Left renal cortex interstitium (tissue), 4 donors: ENCODE measurements at regions not wholly inside any gene's neighbourhood (a gene's known extent, or its start where the extent isn't known, plus 50 kb on each side); places are given as distances from the start of the nearest gene placed in this dataset.

Source experiments
- DNase-seq, 4 donors: peaks; one replicate each; pipeline ENCODE4 v3.0.0-alpha.2; 2013; ENCODE audit warnings: low read depth in 4 of 4, low spot score in 2 of 4, missing footprints in 1 of 4

DNA sequence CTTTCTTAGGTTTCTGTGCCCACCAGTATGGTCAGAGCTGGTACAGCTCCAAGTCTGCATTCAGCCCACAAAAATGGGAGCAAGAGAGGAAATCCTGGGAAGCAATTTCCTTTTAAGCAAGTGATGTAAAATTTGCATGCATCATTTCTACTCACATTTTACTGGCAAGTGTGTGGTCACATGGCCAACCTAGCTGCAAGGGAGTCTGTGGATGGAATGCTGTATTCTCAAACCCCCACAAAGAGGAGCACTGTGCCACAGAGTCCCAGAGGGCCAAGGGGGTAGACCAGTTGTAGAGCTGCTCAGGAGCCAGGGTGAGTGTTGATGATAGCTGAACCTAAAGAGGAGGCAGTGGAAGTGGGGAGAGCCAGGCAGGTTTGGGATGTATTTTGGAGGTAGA, 154.3 kb upstream of the SPRY4 start:
- DNase-seq: no peak

GRCh38 chr5:142478113-142478512, 153.3 kb upstream of the SPRY4 start:
- DNase-seq: no peak

- no peak for DNase-seq
Observed at GRCh38 chr5:142475102-142475513, 150.3 kb upstream of the SPRY4 start.

DNA sequence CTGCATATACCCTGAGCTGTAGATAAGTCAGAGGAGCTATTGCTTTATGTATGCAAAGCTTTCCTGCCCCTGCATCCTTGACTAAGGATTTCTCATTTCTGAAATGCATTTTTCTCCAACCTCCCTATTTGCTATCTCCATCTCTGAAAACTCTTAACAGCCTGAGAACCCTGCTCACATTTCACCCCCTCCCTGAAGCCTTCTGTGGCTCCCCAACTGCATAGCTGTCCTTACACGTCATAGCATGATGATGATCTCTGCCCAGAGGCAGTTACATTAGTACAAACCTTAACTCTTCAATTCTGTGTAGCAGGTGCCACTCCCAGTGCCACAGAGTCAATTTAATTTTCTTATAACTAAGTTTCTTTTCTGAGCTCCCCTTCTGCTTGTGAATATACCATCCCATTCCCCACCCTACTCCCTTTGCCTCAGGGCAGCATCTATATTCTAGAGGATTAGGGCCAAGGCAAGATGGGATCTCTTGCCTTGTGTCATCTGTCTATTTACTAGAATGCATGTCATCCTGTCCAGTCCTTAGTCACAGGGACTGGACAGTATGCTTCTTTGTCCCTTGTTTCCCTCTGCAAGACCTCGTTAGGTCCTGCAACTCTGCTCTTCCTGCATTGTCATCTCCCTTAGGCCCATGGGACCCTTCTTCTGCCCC, 149.7 kb upstream of the SPRY4 start:
- no peak for DNase-seq

GRCh38 chr5:142473038-142473437, 148.2 kb upstream of the SPRY4 start:
- DNase-seq: no peak

DNA sequence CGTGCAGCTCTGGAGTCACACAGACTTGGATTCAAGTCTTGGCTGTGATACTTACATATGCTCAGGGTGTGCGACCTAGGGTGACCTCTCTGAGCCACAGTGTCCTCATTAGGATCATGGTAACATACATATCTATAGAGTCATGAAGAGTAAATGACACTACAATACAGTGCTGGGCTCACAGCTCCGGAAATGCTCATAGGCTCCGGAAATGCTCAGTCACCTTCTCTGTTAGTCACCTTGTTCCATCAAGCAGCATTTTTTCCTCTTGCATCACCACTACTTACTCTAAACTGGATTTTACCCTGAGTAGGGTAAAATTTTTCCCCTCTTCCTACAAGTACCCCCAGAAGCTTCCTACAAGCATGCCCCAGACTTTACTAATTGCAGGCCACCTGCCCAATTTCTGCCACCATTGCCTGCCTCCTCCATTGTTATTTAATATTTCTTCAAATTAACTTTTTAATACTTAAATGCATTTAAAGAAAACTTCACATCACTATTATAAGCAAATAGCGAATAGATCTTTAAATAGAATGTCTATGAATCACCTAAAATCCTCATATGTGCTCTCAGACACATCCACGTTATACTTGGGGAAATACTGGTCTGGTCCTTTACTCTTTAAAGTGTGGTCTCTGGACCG, 147.6 kb upstream of the SPRY4 start:
- no peak for DNase-seq

DNA sequence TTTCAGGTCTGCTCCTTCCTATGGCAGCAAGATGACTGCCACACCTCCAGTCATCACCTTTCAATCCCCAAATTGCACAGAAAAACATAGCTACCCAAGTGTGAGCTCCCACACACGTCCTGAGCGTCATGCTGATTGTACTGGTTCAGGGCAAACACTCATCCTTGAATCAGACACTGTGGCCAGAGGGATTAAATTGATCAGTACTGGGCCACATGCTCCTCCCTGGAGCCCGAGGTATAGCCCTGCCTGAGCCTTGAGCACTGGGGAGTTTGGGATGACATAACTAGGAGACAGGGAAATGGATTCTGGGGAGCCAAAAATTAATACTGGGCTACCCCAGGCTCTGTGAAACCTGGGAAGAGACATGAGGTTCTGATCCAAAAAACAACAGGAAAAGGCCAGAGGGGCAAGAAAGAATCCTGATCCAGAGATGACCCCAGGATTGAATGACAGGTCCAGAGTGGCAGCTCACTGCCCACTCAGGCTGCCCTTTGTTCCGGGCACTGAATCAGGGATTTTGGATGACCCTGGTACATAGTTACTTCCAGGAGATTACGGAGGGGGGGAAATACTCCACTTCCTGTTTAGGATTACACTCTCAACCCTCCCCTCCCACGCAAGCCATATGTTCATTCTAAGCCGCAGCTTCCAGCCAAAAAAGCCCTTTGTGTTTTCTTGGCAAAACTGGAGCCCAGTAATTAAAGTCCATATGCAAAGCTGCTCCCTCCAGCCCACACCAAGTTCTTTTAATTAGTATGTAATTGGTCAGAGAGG, 141.6 kb upstream of the SPRY4 start:
- DNase-seq: peak in 1 of 4 donors; percentile 32

- DNase-seq: no peak
Observed at GRCh38 chr5:142465476-142465875, 140.7 kb upstream of the SPRY4 start.

GRCh38 chr5:142463904-142464303, 139.1 kb upstream of the SPRY4 start:
- DNase-seq: no peak

GRCh38 chr5:142461028-142461590, 136.3 kb upstream of the SPRY4 start:
- DNase-seq: no peak

- DNase-seq: no peak
Observed at GRCh38 chr5:142459209-142459608, 134.4 kb upstream of the SPRY4 start.

DNA sequence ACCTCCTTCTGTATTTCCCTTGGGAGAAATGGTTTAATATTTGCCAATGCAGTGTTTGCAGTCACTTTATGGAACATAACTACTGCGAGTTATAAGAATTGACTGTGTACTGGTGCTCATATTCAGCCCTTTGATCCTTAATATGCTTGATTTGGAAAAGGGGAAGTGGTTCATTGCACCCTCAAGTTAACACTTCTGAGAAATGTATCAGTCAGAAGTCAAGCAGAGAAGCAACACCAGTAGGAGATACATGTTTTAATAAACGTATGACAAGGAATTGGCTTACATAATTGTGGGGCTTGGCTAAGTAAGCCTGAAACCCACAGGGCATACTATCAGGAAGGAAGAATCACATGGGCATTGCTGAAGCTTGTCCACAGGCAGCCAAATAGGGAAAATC, 131.0 kb upstream of the SPRY4 start:
- no peak for DNase-seq

- DNase-seq: no peak
Observed at GRCh38 chr5:142453932-142454331, 129.1 kb upstream of the SPRY4 start.

GRCh38 chr5:142450419-142450818, 125.6 kb upstream of the SPRY4 start:
- DNase-seq: no peak

DNA sequence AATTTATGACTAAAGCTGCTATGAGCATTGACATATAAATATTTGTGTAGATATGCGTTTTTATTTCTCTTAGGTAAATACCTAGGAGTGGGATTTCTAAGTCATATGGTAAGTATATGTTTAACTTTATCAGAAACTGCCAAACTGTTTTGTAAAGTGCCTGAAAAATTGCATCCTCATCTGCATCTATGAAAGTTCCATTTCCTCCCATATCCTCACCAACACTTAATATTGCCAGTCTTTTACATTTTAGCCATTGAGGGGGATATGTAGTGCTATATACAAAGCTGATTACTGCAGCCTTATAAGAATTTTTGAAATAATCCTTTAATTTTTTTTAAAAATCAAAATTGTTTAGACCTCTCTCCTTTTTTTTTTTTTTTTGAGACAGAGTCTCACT, 123.1 kb upstream of the SPRY4 start:
- no peak for DNase-seq

- no peak for DNase-seq
Observed at GRCh38 chr5:142446960-142447279, 122.1 kb upstream of the SPRY4 start.

DNA sequence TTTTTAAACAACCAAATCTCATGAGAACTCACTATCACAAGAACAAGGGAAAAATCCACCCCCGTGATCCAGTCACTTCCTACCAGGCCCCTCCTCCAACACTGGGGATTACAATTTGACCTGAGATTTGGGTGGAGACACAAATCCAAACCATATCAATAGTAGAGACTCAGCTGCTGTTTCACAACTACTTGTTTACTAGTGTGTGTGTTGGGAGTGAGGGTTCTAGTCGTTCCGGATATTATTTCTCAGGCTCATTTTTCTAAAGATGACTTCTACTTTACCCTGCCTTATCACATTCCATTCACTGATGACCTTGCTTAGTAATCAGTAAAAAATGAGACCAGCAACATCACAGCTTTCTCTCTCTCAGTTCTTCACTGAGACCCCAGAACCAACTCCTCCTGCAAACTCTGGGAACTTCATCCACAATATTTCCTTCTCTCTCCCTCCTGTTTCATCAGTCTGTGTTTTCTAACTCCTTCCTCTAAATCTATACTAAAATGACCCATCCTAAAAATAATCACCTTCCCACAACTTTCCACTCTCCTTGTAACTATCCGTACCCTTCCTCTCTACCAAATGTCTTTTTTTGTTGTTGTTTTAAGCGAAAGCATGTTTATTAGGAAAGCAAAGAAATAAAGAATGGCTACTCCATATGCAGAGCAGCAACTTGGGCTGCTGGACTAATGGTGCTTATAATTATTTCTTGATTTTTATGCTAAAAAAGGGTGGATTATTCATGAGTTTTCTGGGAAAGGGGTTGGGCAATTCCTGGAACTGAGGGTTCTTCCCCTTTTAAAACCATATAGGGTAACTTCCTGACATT, 121.5 kb upstream of the SPRY4 start:
- DNase-seq: no peak

DNA sequence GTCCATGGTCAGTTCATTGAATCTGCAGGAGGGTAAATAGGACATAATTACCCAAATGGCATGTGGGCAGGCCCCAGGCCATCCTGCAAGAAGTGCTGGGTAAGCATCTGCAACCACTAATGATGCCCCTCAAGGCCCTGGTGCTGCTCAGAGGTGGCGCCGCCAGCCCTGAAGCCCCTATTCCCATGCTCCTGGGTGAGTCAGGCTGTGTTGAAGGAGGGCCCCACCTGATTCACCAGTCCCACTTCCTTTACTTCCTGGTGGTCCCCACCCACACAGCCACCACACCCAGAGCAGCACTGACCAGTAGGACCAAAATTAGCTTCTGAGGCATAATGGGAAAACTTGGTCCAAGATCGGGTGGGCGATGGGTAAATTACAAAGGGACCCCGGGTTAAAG, 120.4 kb upstream of the SPRY4 start:
- DNase-seq: no peak

DNA sequence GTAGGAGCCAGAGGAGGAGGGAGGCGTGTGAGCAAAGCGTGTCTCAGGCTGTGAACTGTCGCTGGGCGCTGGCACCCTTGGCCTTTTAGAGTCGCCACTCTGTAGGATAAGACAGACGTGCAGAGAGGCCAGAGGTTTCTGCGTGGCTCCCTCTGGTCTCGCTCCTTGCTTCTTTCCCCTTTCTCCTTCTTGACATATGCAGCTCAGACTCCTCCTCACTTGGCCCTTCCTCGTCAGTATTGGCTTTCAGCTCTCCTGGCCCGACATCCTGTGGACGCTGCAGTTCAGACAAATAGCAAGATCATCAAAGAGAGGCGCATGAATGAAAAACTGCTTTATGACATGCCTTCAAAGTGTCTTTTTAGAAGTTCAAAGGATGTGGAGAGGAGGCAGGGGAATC, 116.8 kb upstream of the SPRY4 start:
- DNase-seq: peak in 1 of 4 donors; percentile 65

GRCh38 chr5:142439207-142439860, 114.5 kb upstream of the SPRY4 start:
- no peak for DNase-seq
